Peyer's patch (tissue), 4 donors: ENCODE measurements at regions not wholly inside any gene's neighbourhood (a gene's known extent, or its start where the extent isn't known, plus 50 kb on each side); places are given as distances from the start of the nearest gene placed in this dataset.

Experiments used
- DNase-seq, 3 donors: peaks; one replicate each; pipeline ENCODE4 v3.0.0-alpha.2; 2017 to 2019
- H3K27ac ChIP-seq, 4 donors: fragments of 200-600 bp; sonication (generic); one replicate each; pipeline ENCODE4 v1.5.1; 2016 to 2019
- H3K27me3 ChIP-seq, 2 donors: fragments of 200-600 bp; sonication (generic); one replicate each; pipeline ENCODE4 v1.5.1; 2019
- H3K36me3 ChIP-seq, 3 donors: fragments of 200-600 bp; sonication (generic); one replicate each; pipeline ENCODE4 v1.5.1; 2016 to 2019
- H3K4me1 ChIP-seq, 4 donors: fragments of 200-600 bp; sonication (generic); one replicate each; pipeline ENCODE4 v1.5.1; 2016 to 2019
- H3K4me3 ChIP-seq, 4 donors: fragments of 200-600 bp; sonication (generic); 1 replicate in 3 of 4; 2 replicates in 1 of 4; pipeline ENCODE4 v1.5.1; 2016 to 2019; ENCODE audit warnings: mild to moderate bottlenecking in 1 of 4
- H3K9me3 ChIP-seq, 4 donors: fragments of 200-600 bp; sonication (generic); one replicate each; pipeline ENCODE4 v1.5.1; 2016 to 2019; ENCODE audit warnings: mild to moderate bottlenecking in 1 of 4
- POLR2A ChIP-seq, 2 donors: fragments of 450-650 bp; IDR thresholded peaks; one replicate each; pipeline ENCODE4 v1.5.1; 2017; ENCODE audit warnings: antibody characterized with exemption in 2 of 2, mild to moderate bottlenecking in 2 of 2, moderate library complexity in 2 of 2
- TF ChIP-seq, protein P1 (sequence below), 6 experiments: fragments of 450-650 bp in 4 of 6; fragments of 200-600 bp in 2 of 6; sonication (generic) in 1 of 6; IDR thresholded peaks; one replicate each; pipeline ENCODE4 v1.5.1; 2017 to 2019; ENCODE audit warnings: antibody characterized with exemption in 6 of 6, mild to moderate bottlenecking in 3 of 6, moderate library complexity in 1 of 6

- H3K36me3 ChIP-seq, result no peaks in the 10 kb centered on the region
- no peak overlapping the region for H3K27ac ChIP-seq
- H3K4me3 ChIP-seq, result no peak overlapping the region
- H3K4me1 ChIP-seq, result peaks cover 0 to 4% (median 0%) of the 10 kb centered on the region in 4 donors
- TF ChIP-seq POLR2A (IDR thresholded peaks at IDR 0.05), result no peak
- TF ChIP-seq, protein P1, sequence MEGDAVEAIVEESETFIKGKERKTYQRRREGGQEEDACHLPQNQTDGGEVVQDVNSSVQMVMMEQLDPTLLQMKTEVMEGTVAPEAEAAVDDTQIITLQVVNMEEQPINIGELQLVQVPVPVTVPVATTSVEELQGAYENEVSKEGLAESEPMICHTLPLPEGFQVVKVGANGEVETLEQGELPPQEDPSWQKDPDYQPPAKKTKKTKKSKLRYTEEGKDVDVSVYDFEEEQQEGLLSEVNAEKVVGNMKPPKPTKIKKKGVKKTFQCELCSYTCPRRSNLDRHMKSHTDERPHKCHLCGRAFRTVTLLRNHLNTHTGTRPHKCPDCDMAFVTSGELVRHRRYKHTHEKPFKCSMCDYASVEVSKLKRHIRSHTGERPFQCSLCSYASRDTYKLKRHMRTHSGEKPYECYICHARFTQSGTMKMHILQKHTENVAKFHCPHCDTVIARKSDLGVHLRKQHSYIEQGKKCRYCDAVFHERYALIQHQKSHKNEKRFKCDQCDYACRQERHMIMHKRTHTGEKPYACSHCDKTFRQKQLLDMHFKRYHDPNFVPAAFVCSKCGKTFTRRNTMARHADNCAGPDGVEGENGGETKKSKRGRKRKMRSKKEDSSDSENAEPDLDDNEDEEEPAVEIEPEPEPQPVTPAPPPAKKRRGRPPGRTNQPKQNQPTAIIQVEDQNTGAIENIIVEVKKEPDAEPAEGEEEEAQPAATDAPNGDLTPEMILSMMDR (IDR thresholded peaks at IDR 0.05), result no peak
- DNase-seq, result peak in 1 of 3 donors; percentile 30
- H3K27me3 ChIP-seq, result no peaks in the 10 kb centered on the region
- no peaks in the 10 kb centered on the region for H3K9me3 ChIP-seq
These were observed 50.5 kb upstream of the FRMD1 start for GRCh38 chr6:168129292-168130167.

GRCh38 chr6:168128631-168129291 is 49.7 kb upstream of the FRMD1 start:
- Histone ChIP-seq H3K36me3 (no peaks in the 10 kb centered on the region), H3K27ac (no peak overlapping the region), H3K4me3 (no peak overlapping the region), H3K27me3 (no peaks in the 10 kb centered on the region), H3K4me1 (peaks cover 0 to 4% (median 0%) of the 10 kb centered on the region in 4 donors), H3K9me3 (no peaks in the 10 kb centered on the region)
- peak in 1 of 3 donors; percentile 33 for DNase-seq
- TF ChIP-seq, protein P1 (IDR thresholded peaks at IDR 0.05), result no peak
- TF ChIP-seq POLR2A (IDR thresholded peaks at IDR 0.05), result no peak
